Esophagus (tissue), 2 donors: ENCODE measurements at regions not wholly inside any gene's neighbourhood (a gene's known extent, or its start where the extent isn't known, plus 50 kb on each side); places are given as distances from the start of the nearest gene placed in this dataset.

Source experiments
- H3K27ac ChIP-seq, 2 donors: one replicate each; pipeline ENCODE4 v1.5.1; 2013; ENCODE audit warnings: low read depth in 2 of 2, mild to moderate bottlenecking in 2 of 2, inconsistent platforms in 1 of 2, low read length in 1 of 2, moderate library complexity in 1 of 2
- H3K27me3 ChIP-seq, 2 donors: one replicate each; pipeline ENCODE4 v1.6.1; 2013; ENCODE audit warnings: low read length in 2 of 2, control low read depth in 1 of 2, mild to moderate bottlenecking in 1 of 2; ENCODE audit not compliant: insufficient read depth in 2 of 2, control insufficient read depth in 1 of 2
- H3K36me3 ChIP-seq, 2 donors: one replicate each; pipeline ENCODE4 v1.6.1; 2013; ENCODE audit warnings: low read length in 1 of 2; ENCODE audit not compliant: control insufficient read depth in 2 of 2, insufficient read depth in 2 of 2
- H3K4me1 ChIP-seq, 2 donors: one replicate each; pipeline ENCODE4 v1.6.1; 2013; ENCODE audit warnings: low read length in 1 of 2; ENCODE audit not compliant: control insufficient read depth in 2 of 2, insufficient read depth in 2 of 2
- H3K4me3 ChIP-seq, 2 donors: one replicate each; pipeline ENCODE4 v1.5.1; 2013; ENCODE audit warnings: low read length in 2 of 2, mild to moderate bottlenecking in 2 of 2, low read depth in 1 of 2, moderate library complexity in 1 of 2
- H3K9me3 ChIP-seq, 2 donors: one replicate each; pipeline ENCODE4 v1.6.1; 2013; ENCODE audit warnings: mild to moderate bottlenecking in 2 of 2, low read depth in 1 of 2, low read length in 1 of 2, moderate library complexity in 1 of 2; ENCODE audit not compliant: control insufficient read depth in 2 of 2, insufficient read depth in 1 of 2
- WGBS, 2 donors: extraction: QIAGEN DNeasy Blood & Tissue Kit; methylation state at CpG; one replicate each; pipeline ENCODE4 v1.1.7; 2013; 5-methylcytosine and 5-hydroxymethylcytosine counted together
- donor health status: healthy with polysubstance abuse.
- donor health status: Bipolar disorder and iron deficiency.

DNA sequence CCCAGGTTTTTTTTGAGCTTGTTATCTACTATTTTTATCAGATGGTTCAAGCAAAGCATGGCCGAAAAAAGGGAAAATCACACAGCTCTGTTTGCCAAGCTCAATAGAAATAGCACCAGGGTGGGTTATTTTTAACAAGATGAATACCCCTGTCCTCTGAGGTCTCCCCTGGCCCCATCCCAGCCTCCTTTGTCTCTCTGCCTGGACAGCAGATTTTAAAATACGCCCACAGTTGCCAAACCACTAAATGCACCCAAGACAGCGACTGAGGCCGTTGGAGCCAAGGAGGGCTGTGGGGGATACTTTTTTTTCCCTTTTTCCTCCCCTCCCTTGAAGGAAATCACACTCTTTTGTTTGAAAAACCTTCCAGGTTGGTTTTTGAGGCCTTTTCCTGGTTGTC lies 106.6 kb downstream of the VEGFA start:
- Histone ChIP-seq H3K9me3 (no peaks in the 10 kb centered on the region), H3K4me1 (peaks cover 2 to 3% of the 10 kb centered on the region in 2 donors), H3K27me3 (no peaks in the 10 kb centered on the region), H3K36me3 (no peaks in the 10 kb centered on the region), H3K27ac (no peak overlapping the region), H3K4me3 (no peak overlapping the region)
- 76 to 83% methylated on average over 4 of the region's 4 CpGs for WGBS, 2 donors

DNA sequence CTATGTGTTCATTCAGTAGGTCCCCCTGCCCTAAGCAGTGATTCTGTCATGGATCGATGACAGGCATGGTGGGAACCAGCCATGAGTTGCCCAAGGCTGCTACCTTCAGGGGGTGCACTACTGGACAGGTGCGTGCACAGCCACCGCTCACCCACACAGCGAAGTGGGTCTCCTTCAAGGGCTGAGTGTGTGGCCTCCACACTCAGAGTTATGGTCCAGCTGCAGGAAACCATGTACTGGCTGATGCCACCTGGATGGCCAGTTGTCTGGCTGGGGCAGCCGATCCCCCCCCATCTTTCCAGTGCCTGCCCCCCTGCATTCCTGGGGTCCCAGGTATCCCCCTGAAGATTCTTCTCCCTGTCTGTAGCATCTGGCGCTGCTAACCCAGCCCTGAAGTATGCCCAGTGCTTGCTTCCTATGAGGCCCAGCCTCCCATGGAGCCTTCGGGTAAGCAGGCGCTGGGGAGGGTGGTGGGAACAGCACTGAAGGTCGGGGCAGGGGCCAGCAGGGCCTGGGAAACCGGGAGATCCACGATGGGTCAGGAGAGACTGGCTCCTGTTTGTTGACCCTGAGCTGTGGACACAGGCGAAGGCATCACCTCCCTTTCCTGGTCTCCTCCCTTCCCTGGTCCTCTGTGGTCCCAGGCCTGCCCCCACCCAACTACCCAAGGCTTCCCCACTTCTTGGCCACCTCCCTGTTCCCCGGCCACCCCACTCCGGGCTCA lies 106.0 kb downstream of the VEGFA start:
- Histone ChIP-seq H3K4me3 (no peak overlapping the region), H3K27ac (no peak overlapping the region), H3K4me1 (peaks cover 2 to 3% of the 10 kb centered on the region in 2 donors), H3K9me3 (no peaks in the 10 kb centered on the region), H3K36me3 (no peaks in the 10 kb centered on the region), H3K27me3 (no peaks in the 10 kb centered on the region)
- WGBS, 2 donors = 85 to 92% methylated on average over 14 of the region's 14 CpGs

- Histone ChIP-seq H3K27me3 (no peaks in the 10 kb centered on the region), H3K27ac (no peak overlapping the region), H3K9me3 (no peaks in the 10 kb centered on the region), H3K36me3 (no peaks in the 10 kb centered on the region), H3K4me1 (peaks cover 2 to 3% of the 10 kb centered on the region in 2 donors), H3K4me3 (no peak overlapping the region)
- WGBS, 2 donors = 78 to 84% methylated on average over 4 of the region's 4 CpGs
Observed at GRCh38 chr6:43874814-43875590, 105.0 kb downstream of the VEGFA start.

DNA sequence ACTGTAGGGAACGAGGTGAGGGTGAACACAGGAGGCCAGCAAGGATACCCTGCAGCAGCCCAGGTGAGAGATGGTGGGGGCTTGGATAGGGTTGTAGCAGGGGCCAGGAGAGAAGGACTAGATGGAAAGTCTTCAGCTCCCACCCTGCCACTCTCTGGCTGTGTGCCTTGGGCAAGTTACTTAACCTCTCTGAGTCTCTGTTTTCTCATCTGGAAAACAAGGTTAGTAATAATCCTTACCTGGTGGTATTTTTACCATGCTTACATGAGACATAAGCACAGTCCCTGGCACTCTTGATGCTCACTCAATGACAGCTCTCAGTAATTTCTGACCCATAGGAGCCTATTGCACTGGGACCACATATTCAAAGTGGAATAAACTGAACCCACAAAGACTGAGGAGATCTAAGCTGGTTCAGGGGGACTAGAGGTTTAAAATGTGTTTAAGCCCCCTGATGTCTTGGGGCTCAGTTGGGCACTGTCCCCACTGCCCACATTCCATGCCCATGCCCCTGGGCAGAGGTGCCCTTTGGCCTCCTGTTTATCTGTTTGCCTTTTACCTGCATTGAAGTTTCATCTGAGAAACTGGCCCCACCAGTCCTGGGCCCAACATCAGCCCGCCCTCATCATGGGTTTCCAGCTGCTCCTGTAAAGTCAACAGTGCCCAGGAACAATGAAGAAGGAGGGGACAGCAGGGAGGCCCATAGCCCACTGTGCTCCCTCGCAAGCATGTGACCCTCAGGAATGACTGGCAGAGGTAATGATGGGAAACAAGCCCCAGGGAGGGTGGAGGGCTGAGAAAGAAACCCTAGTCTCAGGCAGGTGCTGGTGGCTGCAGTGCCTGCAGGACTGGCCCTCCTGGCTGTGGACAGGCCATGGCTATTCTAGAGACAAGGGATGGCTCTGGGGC lies 104.0 kb downstream of the VEGFA start:
- no peaks in the 10 kb centered on the region for H3K4me1 ChIP-seq
- 67 to 78% methylated on average over 3 of the region's 3 CpGs for WGBS, 2 donors
- H3K27ac ChIP-seq = no peak overlapping the region
- no peak overlapping the region for H3K4me3 ChIP-seq
- H3K9me3 ChIP-seq = no peaks in the 10 kb centered on the region
- H3K27me3 ChIP-seq = no peaks in the 10 kb centered on the region
- no peaks in the 10 kb centered on the region for H3K36me3 ChIP-seq

- Histone ChIP-seq H3K36me3 (no peaks in the 10 kb centered on the region), H3K27ac (no peak overlapping the region), H3K4me3 (no peak overlapping the region), H3K27me3 (no peaks in the 10 kb centered on the region), H3K4me1 (no peaks in the 10 kb centered on the region), H3K9me3 (no peaks in the 10 kb centered on the region)
- 92 to 97% methylated on average over 4 of the region's 4 CpGs for WGBS, 2 donors
Observed at GRCh38 chr6:43871933-43872332, 101.9 kb downstream of the VEGFA start.

DNA sequence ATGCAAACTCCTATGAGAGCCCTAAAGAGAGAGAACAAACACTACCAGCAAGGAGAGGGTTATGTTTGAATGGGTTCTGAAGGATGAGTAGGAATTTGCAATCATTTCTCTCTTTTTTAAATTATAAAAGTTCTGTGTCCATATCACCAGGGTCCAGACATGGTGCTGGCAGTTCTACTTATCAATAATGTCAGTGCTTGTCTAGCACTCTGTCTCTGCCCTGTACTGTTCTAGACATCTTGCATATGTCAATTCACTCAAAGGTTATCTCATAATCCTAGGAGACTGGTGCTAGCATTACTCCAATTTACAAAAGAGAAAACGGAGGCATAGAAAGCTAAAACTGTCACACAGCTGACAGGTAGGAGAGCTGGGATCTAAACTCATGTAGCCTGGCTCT lies 101.3 kb downstream of the VEGFA start:
- Histone ChIP-seq H3K27ac (no peak overlapping the region), H3K27me3 (no peaks in the 10 kb centered on the region), H3K4me1 (no peaks in the 10 kb centered on the region), H3K36me3 (no peaks in the 10 kb centered on the region), H3K9me3 (no peaks in the 10 kb centered on the region), H3K4me3 (no peak overlapping the region)
- WGBS, 2 donors = 78 to 83% methylated on average over 1 of the region's 1 CpG

- H3K27me3 ChIP-seq = no peaks in the 10 kb centered on the region
- no peaks in the 10 kb centered on the region for H3K36me3 ChIP-seq
- no peak overlapping the region for H3K4me3 ChIP-seq
- H3K9me3 ChIP-seq = no peaks in the 10 kb centered on the region
- no peak overlapping the region for H3K27ac ChIP-seq
- WGBS, 2 donors = 52 to 54% methylated on average over 3 of the region's 3 CpGs
- no peaks in the 10 kb centered on the region for H3K4me1 ChIP-seq
Observed at GRCh38 chr6:43870660-43871061, 100.7 kb downstream of the VEGFA start.

GRCh38 chr6:43869792-43870659 lies 100.0 kb downstream of the VEGFA start:
- 83 to 84% methylated on average over 8 of the region's 8 CpGs for WGBS, 2 donors
- Histone ChIP-seq H3K9me3 (no peaks in the 10 kb centered on the region), H3K4me1 (no peaks in the 10 kb centered on the region), H3K4me3 (no peak overlapping the region), H3K27ac (no peak overlapping the region), H3K36me3 (no peaks in the 10 kb centered on the region), H3K27me3 (no peaks in the 10 kb centered on the region)
